ENCODE measurements at regions not wholly inside any gene's neighbourhood (a gene's known extent, or its start where the extent isn't known, plus 50 kb on each side); places are given as distances from the start of the nearest gene placed in this dataset.
"Not testable (repeated sequence)": the region's sequence is repeated elsewhere in the genome, so short reads cannot be mapped to it uniquely, and the experiment has no call there.

DNA sequence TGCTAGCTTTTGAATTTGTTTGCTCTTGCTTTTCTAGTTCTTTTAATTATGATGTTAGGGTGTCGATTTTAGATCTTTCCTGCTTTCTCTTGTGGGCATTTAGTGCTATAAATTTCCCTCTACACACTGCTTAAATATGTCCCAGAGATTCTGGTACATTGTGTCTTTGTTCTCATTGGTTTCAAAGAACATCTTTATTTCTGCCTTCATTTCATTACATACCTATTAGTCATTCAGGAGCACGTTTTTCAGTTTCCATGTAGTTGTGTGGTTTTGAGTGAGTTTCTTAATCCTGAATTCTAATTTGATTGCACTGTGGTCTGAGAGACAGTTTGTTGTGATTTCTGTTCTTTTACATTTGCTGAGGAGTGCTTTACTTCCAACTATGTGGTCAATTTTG, 51.2 kb upstream of the MB21D2 start:
- not testable (repeated sequence) for H3K4me1 Mint-ChIP-seq (ENCODE audit: low read depth); H3K27me3 Mint-ChIP-seq; H3K4me3 Mint-ChIP-seq; H3K36me3 Mint-ChIP-seq (ENCODE audit: low read depth); H3K27ac Mint-ChIP-seq; H3K9me3 Mint-ChIP-seq

DNA sequence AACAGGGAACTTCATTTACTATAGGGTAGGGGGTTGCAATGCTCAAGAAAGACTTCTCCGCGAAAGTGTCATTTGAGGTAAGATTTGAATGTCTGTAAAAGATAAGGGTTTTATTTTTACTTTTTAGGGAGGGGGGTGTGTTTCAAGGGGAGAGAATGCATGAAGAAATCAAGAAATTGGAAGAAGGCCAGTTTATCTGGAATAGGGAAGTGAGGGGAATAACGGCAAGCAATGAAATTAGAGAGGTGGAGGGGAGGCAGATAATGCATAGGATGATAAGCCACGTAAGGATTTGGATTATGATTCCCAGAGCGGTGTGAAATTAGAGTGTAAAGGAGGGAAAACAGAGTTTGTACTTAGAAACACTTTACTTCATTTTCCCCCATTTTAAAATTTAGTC, 63.0 kb upstream of the MB21D2 start:
- no peaks in the 10 kb centered on the region for H3K27me3 Mint-ChIP-seq
- H3K4me1 Mint-ChIP-seq (ENCODE audit: low read depth) = no peaks in the 10 kb centered on the region
- no peaks in the 10 kb centered on the region for H3K36me3 Mint-ChIP-seq (ENCODE audit: low read depth)
- H3K9me3 Mint-ChIP-seq = peaks cover 7% of the 10 kb centered on the region
- H3K27ac Mint-ChIP-seq = no peak overlapping the region
- no peak overlapping the region for H3K4me3 Mint-ChIP-seq

DNA sequence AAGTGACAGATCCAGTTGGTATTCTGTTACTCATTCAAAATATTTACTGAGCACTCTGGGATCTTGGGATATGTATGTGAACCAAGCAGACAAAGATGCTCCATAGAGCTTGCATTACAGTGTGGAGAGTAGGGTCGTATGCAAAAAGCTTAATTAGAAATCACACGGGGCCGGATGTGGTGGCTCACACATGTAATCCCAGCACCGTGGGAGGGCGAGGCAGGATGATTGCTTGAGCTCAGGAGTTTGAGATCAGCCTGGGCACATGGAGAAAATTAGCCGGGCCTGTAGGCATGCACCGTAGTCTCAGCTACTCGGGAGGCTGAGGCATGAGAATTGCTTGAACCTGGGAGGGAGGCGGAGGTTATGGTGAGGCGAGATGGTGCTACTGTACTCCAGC, 68.7 kb upstream of the MB21D2 start:
- Mint-ChIP-seq H3K27ac (no peak overlapping the region), H3K9me3 (no peaks in the 10 kb centered on the region), H3K4me1 (ENCODE audit: low read depth) (no peaks in the 10 kb centered on the region)

DNA sequence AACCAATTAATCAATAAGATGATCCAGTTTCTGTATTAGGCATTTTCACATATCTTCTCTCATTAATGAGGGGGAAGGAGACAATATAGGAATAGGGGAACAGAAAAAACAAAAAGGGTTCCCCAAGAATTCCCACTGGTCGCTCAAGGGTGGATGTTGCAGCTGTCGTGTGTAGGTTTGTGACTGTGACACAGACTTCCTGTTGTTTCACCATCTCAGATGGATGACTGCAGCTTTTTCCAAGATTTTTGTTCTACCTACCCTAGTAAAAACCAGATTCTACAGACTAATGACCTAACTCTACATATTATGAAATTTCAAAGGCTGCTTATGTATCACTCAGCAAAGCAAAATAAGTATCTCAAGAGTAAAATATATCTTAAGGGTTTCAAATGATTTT, 73.7 kb upstream of the MB21D2 start:
- Mint-ChIP-seq H3K4me3 (no peak overlapping the region), H3K36me3 (ENCODE audit: low read depth) (no peaks in the 10 kb centered on the region), H3K4me1 (ENCODE audit: low read depth) (no peaks in the 10 kb centered on the region), H3K9me3 (no peaks in the 10 kb centered on the region), H3K27me3 (no peaks in the 10 kb centered on the region), H3K27ac (no peak overlapping the region)

More for the DNA sequence above, 68.7 kb upstream of the MB21D2 start:
- no peak overlapping the region for H3K4me3 Mint-ChIP-seq
- H3K36me3 Mint-ChIP-seq (ENCODE audit: low read depth) = no peaks in the 10 kb centered on the region
- no peaks in the 10 kb centered on the region for H3K27me3 Mint-ChIP-seq

DNA sequence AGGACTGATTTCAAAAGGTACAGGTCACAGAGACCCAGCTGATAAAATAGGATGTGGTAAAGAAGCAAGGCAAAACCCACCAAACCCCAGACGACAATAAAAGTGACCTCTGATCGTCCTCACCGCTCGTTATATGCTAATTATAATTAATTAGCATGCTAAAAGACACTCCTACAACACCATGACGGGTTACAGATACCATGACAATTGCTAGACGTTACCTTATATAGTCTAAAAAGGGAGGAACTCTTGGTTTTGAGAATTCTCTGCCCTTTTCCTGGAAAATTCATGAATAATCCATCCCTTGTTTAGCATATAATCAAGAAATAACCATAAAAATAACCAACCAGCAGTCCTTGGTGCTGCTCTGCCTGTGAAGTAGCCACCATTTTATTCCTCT, 74.7 kb upstream of the MB21D2 start:
- H3K27me3 Mint-ChIP-seq = no peaks in the 10 kb centered on the region
- no peak overlapping the region for H3K4me3 Mint-ChIP-seq
- H3K4me1 Mint-ChIP-seq (ENCODE audit: low read depth) = no peaks in the 10 kb centered on the region
- no peak overlapping the region for H3K27ac Mint-ChIP-seq
- no peaks in the 10 kb centered on the region for H3K36me3 Mint-ChIP-seq (ENCODE audit: low read depth)
- H3K9me3 Mint-ChIP-seq = no peaks in the 10 kb centered on the region

DNA sequence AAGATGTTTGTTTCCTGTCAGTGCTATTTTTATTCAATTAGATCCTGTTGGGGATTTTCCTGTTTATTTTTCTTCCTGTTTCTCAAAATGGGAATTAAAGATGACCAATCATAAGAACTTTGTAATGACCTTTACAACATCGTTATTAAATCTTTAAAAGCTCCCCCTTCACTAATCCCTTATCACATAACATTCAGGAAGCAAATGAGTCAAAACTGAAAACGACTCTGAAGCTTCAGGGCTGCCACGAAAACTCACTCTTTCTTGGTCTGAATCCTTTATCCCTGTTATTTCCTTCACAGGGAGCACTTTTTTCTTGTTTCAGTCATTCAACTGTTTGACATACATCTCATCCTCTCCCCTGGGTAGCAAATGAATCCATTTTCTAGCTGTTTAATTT, 75.8 kb upstream of the MB21D2 start:
- Mint-ChIP-seq H3K4me3 (no peak overlapping the region), H3K27me3 (no peaks in the 10 kb centered on the region), H3K27ac (no peak overlapping the region), H3K4me1 (ENCODE audit: low read depth) (no peaks in the 10 kb centered on the region), H3K9me3 (no peaks in the 10 kb centered on the region), H3K36me3 (ENCODE audit: low read depth) (no peaks in the 10 kb centered on the region)

DNA sequence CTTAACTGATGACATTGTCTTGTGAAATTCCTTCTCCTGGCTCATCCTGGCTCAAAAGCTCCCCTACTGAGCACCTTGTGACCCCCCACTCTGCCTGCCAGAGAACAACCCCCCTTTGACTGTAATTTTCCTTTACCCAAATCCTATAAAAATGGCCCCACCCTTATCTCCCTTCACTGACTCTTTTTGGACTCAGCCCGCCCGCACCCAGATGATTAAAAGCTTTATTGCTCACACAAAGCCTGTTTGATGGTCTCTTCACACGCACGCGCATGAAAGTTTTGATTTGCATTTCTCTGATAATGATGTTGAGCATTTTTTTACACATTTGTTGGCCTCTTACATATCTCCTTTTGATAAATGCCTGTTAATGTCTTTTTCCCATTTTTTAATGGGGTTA, 83.5 kb upstream of the MB21D2 start:
- H3K27ac Mint-ChIP-seq = not testable (repeated sequence)

DNA sequence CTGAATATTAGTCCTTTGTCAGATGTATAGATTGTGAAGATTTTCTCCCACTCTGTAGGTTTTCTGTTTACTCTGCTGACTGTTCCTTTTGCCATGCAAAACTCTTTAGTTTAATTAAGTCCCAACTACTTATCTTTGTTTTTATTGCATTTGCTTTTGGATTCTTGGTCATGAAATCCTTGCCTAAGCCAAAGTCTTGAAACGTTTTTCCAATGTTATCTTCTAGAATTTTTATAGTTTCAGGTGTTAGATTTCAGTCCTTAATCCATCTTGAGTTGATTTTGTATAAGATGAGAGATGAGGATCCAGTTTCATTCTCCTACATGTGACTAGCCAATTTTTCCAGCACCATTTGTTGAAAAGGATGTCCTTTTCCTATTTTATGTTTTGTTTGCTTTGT, 86.0 kb upstream of the MB21D2 start:
- not testable (repeated sequence) for H3K9me3 Mint-ChIP-seq; H3K36me3 Mint-ChIP-seq (ENCODE audit: low read depth); H3K4me3 Mint-ChIP-seq; H3K4me1 Mint-ChIP-seq (ENCODE audit: low read depth); H3K27ac Mint-ChIP-seq; H3K27me3 Mint-ChIP-seq

More for the DNA sequence above, 83.5 kb upstream of the MB21D2 start:
- H3K4me3 Mint-ChIP-seq; H3K27me3 Mint-ChIP-seq; H3K36me3 Mint-ChIP-seq (ENCODE audit: low read depth); H3K9me3 Mint-ChIP-seq; H3K4me1 Mint-ChIP-seq (ENCODE audit: low read depth): not testable (repeated sequence)

DNA sequence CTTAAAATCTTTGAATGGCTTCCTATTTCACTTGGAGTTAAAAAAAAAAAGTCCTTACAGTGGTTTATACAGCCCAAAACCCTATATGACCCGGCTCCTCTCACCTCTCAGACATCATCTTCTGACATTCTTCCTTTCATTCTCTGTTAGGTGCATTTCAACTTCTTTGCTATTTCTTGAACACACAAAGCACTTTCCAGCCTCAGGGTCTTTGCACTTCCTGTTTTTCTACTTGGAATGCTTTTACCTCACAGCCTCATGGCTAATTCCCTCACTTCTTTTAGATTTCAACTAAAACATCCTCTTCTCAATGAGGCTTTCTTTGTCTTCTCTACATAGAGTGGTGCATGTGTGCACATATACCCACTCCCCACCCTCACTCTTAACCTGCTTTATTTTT, 91.0 kb upstream of the MB21D2 start:
- Mint-ChIP-seq H3K27ac (no peak overlapping the region), H3K4me3 (no peak overlapping the region), H3K4me1 (ENCODE audit: low read depth) (no peaks in the 10 kb centered on the region), H3K9me3 (peaks cover 11% of the 10 kb centered on the region), H3K36me3 (ENCODE audit: low read depth) (no peaks in the 10 kb centered on the region), H3K27me3 (peaks cover 3% of the 10 kb centered on the region)

DNA sequence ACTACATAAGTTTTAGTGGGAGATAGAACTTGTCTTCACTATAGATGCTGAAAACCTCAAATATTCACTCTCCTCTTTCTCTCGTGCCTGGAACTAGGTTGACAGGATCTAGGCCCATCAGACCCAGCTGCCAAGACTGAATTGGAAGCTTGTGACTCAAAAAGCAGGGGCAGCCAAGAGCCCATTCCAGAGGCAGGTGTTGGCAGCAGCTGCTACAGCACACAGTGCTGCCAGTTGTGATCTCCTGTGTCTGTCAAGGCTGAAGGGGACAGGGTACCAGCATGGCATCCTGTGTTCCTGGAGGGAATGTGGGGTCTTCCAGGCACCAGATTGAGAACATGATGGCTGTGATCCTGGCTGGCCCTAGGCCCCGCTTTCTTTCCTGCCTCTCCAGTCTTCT, 92.5 kb upstream of the MB21D2 start:
- H3K9me3 Mint-ChIP-seq = peaks cover 11% of the 10 kb centered on the region
- peaks cover 3% of the 10 kb centered on the region for H3K27me3 Mint-ChIP-seq
- H3K36me3 Mint-ChIP-seq (ENCODE audit: low read depth) = no peaks in the 10 kb centered on the region
- no peaks in the 10 kb centered on the region for H3K4me1 Mint-ChIP-seq (ENCODE audit: low read depth)
- no peak overlapping the region for H3K27ac Mint-ChIP-seq
- no peak overlapping the region for H3K4me3 Mint-ChIP-seq

DNA sequence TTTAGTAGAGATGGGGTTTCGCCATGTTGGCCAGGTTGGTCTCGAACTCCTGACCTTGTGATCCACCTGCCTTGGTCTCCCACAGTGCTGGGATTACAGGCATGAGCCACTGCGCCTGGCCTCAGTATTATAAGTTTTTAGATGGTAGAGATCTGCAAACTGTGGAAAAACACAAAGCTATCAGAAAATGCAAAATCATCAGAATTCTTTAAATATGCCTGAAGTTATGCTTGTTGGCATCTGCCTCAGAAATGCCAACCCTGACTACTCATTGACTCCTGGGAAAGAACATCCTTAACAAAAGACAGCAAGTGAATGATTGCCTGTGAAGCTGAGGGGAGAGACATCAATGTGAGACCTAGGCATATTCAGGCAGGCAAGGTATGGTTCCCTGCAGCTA, 94.3 kb upstream of the MB21D2 start:
- Mint-ChIP-seq H3K36me3 (ENCODE audit: low read depth) (no peaks in the 10 kb centered on the region), H3K27me3 (peaks cover 14% of the 10 kb centered on the region), H3K9me3 (peaks cover 11% of the 10 kb centered on the region), H3K4me1 (ENCODE audit: low read depth) (no peaks in the 10 kb centered on the region), H3K4me3 (no peak overlapping the region), H3K27ac (no peak overlapping the region)

DNA sequence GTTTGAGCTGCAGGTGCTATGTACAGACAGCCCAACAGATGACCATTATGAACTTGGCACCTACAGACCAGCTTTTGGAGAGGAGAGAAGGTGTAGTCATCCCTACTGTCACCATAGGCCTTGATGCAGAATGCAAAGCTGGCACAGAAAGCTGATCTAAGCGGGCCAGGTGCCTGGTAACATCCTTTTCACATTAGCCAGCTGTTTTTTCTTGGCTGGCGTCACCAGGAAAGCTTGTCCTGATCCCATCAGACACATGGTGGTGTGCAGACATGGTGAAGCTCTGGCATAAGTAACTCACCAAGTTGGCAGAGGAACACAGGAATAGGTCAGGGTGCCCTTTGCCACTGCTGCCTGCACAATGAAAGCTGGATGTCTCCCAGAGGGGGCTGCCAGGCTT, 97.2 kb upstream of the MB21D2 start:
- H3K27me3 Mint-ChIP-seq = peaks cover 22% of the 10 kb centered on the region
- no peak overlapping the region for H3K4me3 Mint-ChIP-seq
- H3K9me3 Mint-ChIP-seq = peaks cover 11% of the 10 kb centered on the region
- no peak overlapping the region for H3K27ac Mint-ChIP-seq
- no peaks in the 10 kb centered on the region for H3K4me1 Mint-ChIP-seq (ENCODE audit: low read depth)
- no peaks in the 10 kb centered on the region for H3K36me3 Mint-ChIP-seq (ENCODE audit: low read depth)

DNA sequence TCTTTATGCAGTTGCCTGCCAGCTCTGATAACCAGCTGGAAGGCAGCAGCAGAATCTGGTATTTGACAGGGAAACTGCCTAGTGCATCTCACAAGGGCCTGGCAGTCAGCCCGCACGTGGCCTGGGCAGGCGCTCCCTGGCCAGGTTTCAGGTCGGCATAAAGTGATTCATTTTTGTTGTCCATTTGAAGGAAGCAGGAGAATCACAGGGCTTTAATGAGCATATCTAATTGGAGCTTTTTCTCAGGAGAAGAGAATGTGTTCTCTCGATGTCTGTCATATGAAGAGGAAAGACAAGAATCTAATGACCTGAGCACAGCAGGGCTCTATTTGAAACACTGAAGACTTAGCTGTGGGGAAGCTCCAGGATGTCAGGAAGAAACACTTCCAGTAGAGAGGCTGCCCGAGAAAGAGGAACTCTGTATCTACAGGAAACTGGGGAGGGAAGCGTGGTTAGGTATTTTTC, 98.8 kb upstream of the MB21D2 start:
- peaks cover 11% of the 10 kb centered on the region for H3K9me3 Mint-ChIP-seq
- H3K27ac Mint-ChIP-seq = no peak overlapping the region
- peaks cover 22% of the 10 kb centered on the region for H3K27me3 Mint-ChIP-seq
- no peaks in the 10 kb centered on the region for H3K4me1 Mint-ChIP-seq (ENCODE audit: low read depth)
- no peak overlapping the region for H3K4me3 Mint-ChIP-seq
- no peaks in the 10 kb centered on the region for H3K36me3 Mint-ChIP-seq (ENCODE audit: low read depth)

DNA sequence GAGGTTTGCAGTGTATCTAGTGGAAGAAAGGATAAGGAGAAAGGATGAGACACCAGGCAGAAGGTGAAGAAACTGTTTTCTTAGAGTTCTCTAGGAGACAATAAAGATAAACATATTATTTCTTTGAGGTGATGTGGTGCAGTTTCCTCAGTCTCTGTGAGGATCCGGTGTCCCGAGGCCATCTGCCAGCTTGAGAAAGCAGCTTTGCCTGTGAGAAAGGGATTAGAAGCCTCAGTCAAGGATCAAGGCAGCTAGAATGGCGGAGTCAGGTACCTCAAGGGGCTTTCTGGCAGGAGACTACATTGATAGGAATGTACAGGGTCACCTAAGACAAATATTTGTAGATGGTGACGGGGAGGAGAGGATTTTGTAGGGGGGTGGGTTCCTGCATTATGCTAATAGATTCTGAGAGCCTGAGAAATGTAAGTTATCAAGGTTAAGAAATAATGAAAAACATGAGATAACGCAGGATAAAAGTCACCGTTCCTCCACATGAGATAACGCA, 103.9 kb upstream of the MB21D2 start:
- Mint-ChIP-seq H3K36me3 (ENCODE audit: low read depth) (no peaks in the 10 kb centered on the region), H3K4me3 (no peak overlapping the region), H3K27me3 (peaks cover 10% of the 10 kb centered on the region), H3K4me1 (ENCODE audit: low read depth) (no peaks in the 10 kb centered on the region), H3K9me3 (no peaks in the 10 kb centered on the region), H3K27ac (no peak overlapping the region)

DNA sequence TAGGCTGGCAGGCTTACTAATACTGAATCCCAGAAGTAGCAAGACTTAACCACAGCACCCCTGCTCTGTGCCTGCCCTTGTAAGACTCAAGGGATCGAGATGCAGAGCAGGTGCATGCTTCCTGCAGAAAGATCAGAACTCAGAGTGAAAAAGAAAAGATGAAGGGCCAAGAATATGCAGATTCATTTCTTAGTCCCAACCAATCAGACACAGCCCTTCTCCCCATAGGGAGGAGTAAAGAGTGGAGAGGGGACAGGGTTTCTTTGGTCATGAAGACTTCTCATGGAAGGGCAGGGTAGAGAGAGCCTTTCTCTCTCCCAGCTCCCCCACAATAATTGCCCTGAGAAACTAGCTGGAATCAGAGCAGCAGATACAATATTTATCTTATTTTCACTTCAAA, 105.6 kb upstream of the MB21D2 start:
- no peak overlapping the region for H3K27ac Mint-ChIP-seq
- H3K4me3 Mint-ChIP-seq = no peak overlapping the region

DNA sequence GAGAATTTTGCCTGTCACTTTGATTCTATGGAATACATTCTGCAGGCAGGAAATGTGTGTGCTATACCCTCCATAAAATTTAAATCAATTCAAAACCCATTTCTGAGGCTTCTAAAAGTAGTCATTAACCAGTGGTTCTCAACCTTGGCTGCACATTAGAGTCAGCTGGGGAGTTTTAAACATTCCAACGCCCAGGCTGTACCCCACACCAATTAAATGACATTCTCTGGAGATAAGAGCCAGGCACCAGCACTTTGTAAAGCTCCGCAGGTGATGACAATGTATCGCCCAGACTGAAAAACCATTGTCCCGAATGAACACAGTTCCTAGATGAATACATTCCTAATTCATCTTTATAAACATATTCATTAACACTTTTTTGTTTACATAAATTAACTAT, 110.6 kb upstream of the MB21D2 start:
- Mint-ChIP-seq H3K9me3 (no peaks in the 10 kb centered on the region), H3K4me1 (ENCODE audit: low read depth) (peaks cover 3% of the 10 kb centered on the region), H3K27ac (no peak overlapping the region), H3K36me3 (ENCODE audit: low read depth) (no peaks in the 10 kb centered on the region), H3K27me3 (peaks cover 3% of the 10 kb centered on the region), H3K4me3 (no peak overlapping the region)

More for the DNA sequence above, 105.6 kb upstream of the MB21D2 start:
- peaks cover 4% of the 10 kb centered on the region for H3K27me3 Mint-ChIP-seq
- H3K36me3 Mint-ChIP-seq (ENCODE audit: low read depth) = no peaks in the 10 kb centered on the region
- no peaks in the 10 kb centered on the region for H3K4me1 Mint-ChIP-seq (ENCODE audit: low read depth)
- H3K9me3 Mint-ChIP-seq = no peaks in the 10 kb centered on the region
